CD14-positive monocyte (primary cell): ENCODE measurements at regions not wholly inside any gene's neighbourhood (a gene's known extent, or its start where the extent isn't known, plus 50 kb on each side); places are given as distances from the start of the nearest gene placed in this dataset.

Experiments
- DNase-seq, 3 donors: peaks; one replicate each; pipeline ENCODE4 v3.0.0-alpha.2; 2011 to 2022
- H2AFZ ChIP-seq: 2 replicates; pipeline ENCODE4 v1.6.0; 2012; ENCODE audit warnings: mild to moderate bottlenecking, low read depth, low read length, inconsistent platforms; ENCODE audit not compliant: insufficient read depth, poor library complexity, severe bottlenecking
- H3K27ac ChIP-seq, 2 donors: 1 replicate in 1 of 2; 2 replicates in 1 of 2; pipeline ENCODE4 v1.5.1; 2012 to 2013; ENCODE audit warnings: low read length in 2 of 2, control low read depth in 1 of 2, inconsistent platforms in 1 of 2, low read depth in 1 of 2, mild to moderate bottlenecking in 1 of 2
- H3K27me3 ChIP-seq, 2 donors: one replicate each; pipeline versions ENCODE4 v1.6.0 to v1.6.1; 2011 to 2013; ENCODE audit warnings: low read length in 2 of 2; ENCODE audit not compliant: control insufficient read depth in 2 of 2, insufficient read depth in 2 of 2
- H3K36me3 ChIP-seq, 2 donors: replicated peaks in 1 of 2; 1 replicate in 1 of 2; 2 replicates in 1 of 2; pipeline versions ENCODE4 v1.5.1 to v1.6.1; 2012 to 2013; ENCODE audit warnings: low read length in 2 of 2, control low read depth in 1 of 2, inconsistent platforms in 1 of 2, mild to moderate bottlenecking in 1 of 2; ENCODE audit not compliant: insufficient read depth in 2 of 2, control insufficient read depth in 1 of 2
- H3K4me1 ChIP-seq, 2 donors: 1 replicate in 1 of 2; 2 replicates in 1 of 2; pipeline versions ENCODE4 v1.5.1 to v1.6.1; 2012 to 2013; ENCODE audit warnings: low read length in 2 of 2, control low read depth in 1 of 2, inconsistent platforms in 1 of 2, mild to moderate bottlenecking in 1 of 2, moderate library complexity in 1 of 2; ENCODE audit not compliant: insufficient read depth in 2 of 2, control insufficient read depth in 1 of 2
- H3K4me2 ChIP-seq: replicated peaks from 2 replicates; pipeline ENCODE3; 2012; ENCODE audit warnings: low read length, moderate library complexity, mild to moderate bottlenecking; ENCODE audit not compliant: poor library complexity, severe bottlenecking; ENCODE audit errors: extremely low read depth
- H3K4me3 ChIP-seq, 3 experiments: fragments of 200-600 bp in 1 of 3; sonication (generic) in 1 of 3; replicated peaks in 1 of 3; 1 replicate in 2 of 3; 2 replicates in 1 of 3; pipeline ENCODE4 v1.5.1; 2011 to 2013; ENCODE audit warnings: low read length in 3 of 3, mild to moderate bottlenecking in 3 of 3, control low read depth in 2 of 3, low read depth in 2 of 3, inconsistent platforms in 1 of 3, moderate library complexity in 1 of 3
- H3K79me2 ChIP-seq: 2 replicates; pipeline ENCODE4 v1.6.0; 2012; ENCODE audit warnings: mild to moderate bottlenecking, control low read depth, inconsistent platforms, low read length, moderate library complexity; ENCODE audit not compliant: insufficient read depth
- H3K9ac ChIP-seq: 2 replicates; pipeline ENCODE4 v1.6.0; 2017; ENCODE audit warnings: low read length, mild to moderate bottlenecking; ENCODE audit not compliant: insufficient read depth, poor library complexity, severe bottlenecking
- H3K9me3 ChIP-seq, 2 donors: replicated peaks in 1 of 2; 1 replicate in 1 of 2; 2 replicates in 1 of 2; pipeline versions ENCODE4 v1.5.1 to v1.6.1; 2012 to 2013; ENCODE audit warnings: low read length in 2 of 2, control low read depth in 1 of 2; ENCODE audit not compliant: control insufficient read depth in 1 of 2, insufficient read depth in 1 of 2
- H4K20me1 ChIP-seq: 2 replicates; pipeline ENCODE4 v1.6.0; 2012; ENCODE audit warnings: mild to moderate bottlenecking, low read length, control low read depth, moderate library complexity; ENCODE audit not compliant: insufficient read depth
- H3K27ac Mint-ChIP-seq, 7 donors: one replicate each; pipeline ENCODE4 v1.8.0; 2020; ENCODE audit warnings: mild to moderate bottlenecking in 7 of 7, mixed read lengths in 7 of 7, moderate library complexity in 6 of 7, inconsistent platforms in 2 of 7
- H3K27me3 Mint-ChIP-seq, 3 donors: one replicate each; pipeline ENCODE4 v1.8.0; 2021 to 2022; ENCODE audit warnings: low read depth in 3 of 3, mild to moderate bottlenecking in 3 of 3, mixed read lengths in 3 of 3, moderate library complexity in 3 of 3, inconsistent platforms in 1 of 3
- H3K36me3 Mint-ChIP-seq, 2 donors: one replicate each; pipeline ENCODE4 v1.8.0; 2020; ENCODE audit warnings: mixed read lengths in 2 of 2, inconsistent platforms in 1 of 2, mild to moderate bottlenecking in 1 of 2
- H3K4me1 Mint-ChIP-seq: one replicate; pipeline ENCODE4 v1.8.0; 2020; ENCODE audit warnings: mild to moderate bottlenecking, mixed read lengths
- H3K4me3 Mint-ChIP-seq, 2 donors: one replicate each; pipeline ENCODE4 v1.8.0; 2020; ENCODE audit warnings: mild to moderate bottlenecking in 2 of 2, mixed read lengths in 2 of 2, moderate library complexity in 1 of 2
- H3K9me3 Mint-ChIP-seq, 7 donors: one replicate each; pipeline ENCODE4 v1.8.0; 2020 to 2022; ENCODE audit warnings: mixed read lengths in 7 of 7, mild to moderate bottlenecking in 6 of 7, moderate library complexity in 6 of 7, inconsistent platforms in 2 of 7
- CTCF ChIP-seq: fragments of 200-600 bp; IDR thresholded peaks from one replicate; pipeline ENCODE4 v1.8.0; 2022; ENCODE audit warnings: antibody characterized with exemption, mild to moderate bottlenecking
- WGBS: methylation state at CpG from one replicate; pipeline ENCODE4 v1.1.5; 2013; ENCODE audit warnings: missing lambda C conversion rate; ENCODE audit not compliant: insufficient coverage; 5-methylcytosine and 5-hydroxymethylcytosine counted together
- intact Hi-C, 2 donors: fragments of 100-400 bp; cut with micrococcal nuclease; formaldehyde crosslinking; loops; one replicate each; pipeline versions ENCODE4 v1.15.0 to v1.15.1; 2023

GRCh38 chr1:82614090-82614489 is 813.4 kb downstream of the ADGRL2 start:
- no CpG with 5 or more reads among the region's 1 CpG for WGBS
- no peak for TF ChIP-seq CTCF
- no peaks in the 10 kb centered on the region for H3K36me3 Mint-ChIP-seq
- H3K27me3 Mint-ChIP-seq = peaks cover 0 to 2% (median 0%) of the 10 kb centered on the region in 3 donors
- no peak overlapping the region for H3K4me3 ChIP-seq
- peaks cover 8% of the 10 kb centered on the region for H3K4me1 Mint-ChIP-seq
- H3K27me3 ChIP-seq = no peaks in the 10 kb centered on the region
- intact Hi-C loops = no loop called here
- no peaks in the 10 kb centered on the region for H3K79me2 ChIP-seq
- no peaks in the 10 kb centered on the region for H3K9me3 ChIP-seq
- no peak overlapping the region for H3K27ac ChIP-seq
- no peak overlapping the region for H3K4me2 ChIP-seq
- H3K4me3 Mint-ChIP-seq = no peak overlapping the region
- H3K9ac ChIP-seq = no peak overlapping the region
- peaks cover 0 to 6% (median 4%) of the 10 kb centered on the region in 7 donors for H3K9me3 Mint-ChIP-seq
- DNase-seq = no peak
- H3K4me1 ChIP-seq = no peaks in the 10 kb centered on the region
- H3K27ac Mint-ChIP-seq = no peak overlapping the region
- no peaks in the 10 kb centered on the region for H4K20me1 ChIP-seq
- H2AFZ ChIP-seq = no peak overlapping the region
- H3K36me3 ChIP-seq = no peaks in the 10 kb centered on the region

- peaks cover 8% of the 10 kb centered on the region for H3K4me1 Mint-ChIP-seq
- H3K9me3 Mint-ChIP-seq = peaks cover 0 to 6% (median 4%) of the 10 kb centered on the region in 7 donors
Measured at GRCh38 chr1:82612986-82613385, 812.3 kb downstream of the ADGRL2 start.

More at GRCh38 chr1:82612986-82613385, 812.3 kb downstream of the ADGRL2 start:
- Histone ChIP-seq H3K4me2 (no peak overlapping the region), H3K4me1 (no peaks in the 10 kb centered on the region), H3K27ac (no peak overlapping the region), H4K20me1 (no peaks in the 10 kb centered on the region), H3K9ac (no peak overlapping the region), H3K36me3 (no peaks in the 10 kb centered on the region), H3K9me3 (no peaks in the 10 kb centered on the region), H3K4me3 (no peak overlapping the region), H2AFZ (no peak overlapping the region), H3K27me3 (no peaks in the 10 kb centered on the region), H3K79me2 (no peaks in the 10 kb centered on the region)
- Mint-ChIP-seq H3K27ac (no peak overlapping the region), H3K27me3 (peaks cover 0 to 2% (median 0%) of the 10 kb centered on the region in 3 donors), H3K4me3 (no peak overlapping the region), H3K36me3 (no peaks in the 10 kb centered on the region)
- WGBS = no CpG with 5 or more reads among the region's 3 CpGs
- intact Hi-C loops = no loop called here
- no peak for DNase-seq
- TF ChIP-seq CTCF = no peak
